Breast epithelium (tissue), 3 donors: ENCODE measurements at regions not wholly inside any gene's neighbourhood (a gene's known extent, or its start where the extent isn't known, plus 50 kb on each side); places are given as distances from the start of the nearest gene placed in this dataset.

Experiments used
- POLR2AphosphoS5 ChIP-seq, 3 donors: sonication (generic); formaldehyde crosslinking; IDR thresholded peaks; one replicate each; pipeline ENCODE4 v1.6.1; 2017; ENCODE audit warnings: antibody characterized with exemption in 3 of 3
- TF ChIP-seq, protein P1 (sequence below), 3 donors: fragments of 450-650 bp; IDR thresholded peaks; one replicate each; pipeline ENCODE4 v1.5.1; 2016 to 2017; ENCODE audit warnings: antibody characterized with exemption in 3 of 3, mild to moderate bottlenecking in 3 of 3, moderate library complexity in 3 of 3

DNA sequence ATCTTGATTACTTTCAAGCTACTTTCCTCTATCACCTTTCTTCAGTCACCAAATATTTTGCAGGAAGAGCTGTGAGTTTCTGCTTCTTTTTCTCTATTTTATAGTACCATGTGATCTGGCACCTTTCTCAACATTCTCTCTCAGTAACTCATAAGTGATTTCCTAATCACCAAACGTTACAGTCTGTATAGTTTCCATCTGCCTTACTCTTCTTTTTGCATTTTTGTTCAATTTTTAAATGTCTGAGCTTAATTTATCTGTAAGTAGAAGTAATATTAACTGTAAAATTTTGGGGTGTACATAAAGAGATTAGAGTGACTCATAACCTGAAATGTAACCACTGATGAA lies 422.1 kb upstream of the SYT1 start:
- TF ChIP-seq, protein P1, sequence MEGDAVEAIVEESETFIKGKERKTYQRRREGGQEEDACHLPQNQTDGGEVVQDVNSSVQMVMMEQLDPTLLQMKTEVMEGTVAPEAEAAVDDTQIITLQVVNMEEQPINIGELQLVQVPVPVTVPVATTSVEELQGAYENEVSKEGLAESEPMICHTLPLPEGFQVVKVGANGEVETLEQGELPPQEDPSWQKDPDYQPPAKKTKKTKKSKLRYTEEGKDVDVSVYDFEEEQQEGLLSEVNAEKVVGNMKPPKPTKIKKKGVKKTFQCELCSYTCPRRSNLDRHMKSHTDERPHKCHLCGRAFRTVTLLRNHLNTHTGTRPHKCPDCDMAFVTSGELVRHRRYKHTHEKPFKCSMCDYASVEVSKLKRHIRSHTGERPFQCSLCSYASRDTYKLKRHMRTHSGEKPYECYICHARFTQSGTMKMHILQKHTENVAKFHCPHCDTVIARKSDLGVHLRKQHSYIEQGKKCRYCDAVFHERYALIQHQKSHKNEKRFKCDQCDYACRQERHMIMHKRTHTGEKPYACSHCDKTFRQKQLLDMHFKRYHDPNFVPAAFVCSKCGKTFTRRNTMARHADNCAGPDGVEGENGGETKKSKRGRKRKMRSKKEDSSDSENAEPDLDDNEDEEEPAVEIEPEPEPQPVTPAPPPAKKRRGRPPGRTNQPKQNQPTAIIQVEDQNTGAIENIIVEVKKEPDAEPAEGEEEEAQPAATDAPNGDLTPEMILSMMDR (IDR thresholded peaks at IDR 0.05) = no peak
- TF ChIP-seq POLR2AphosphoS5 (IDR thresholded peaks at IDR 0.05) = no peak
